ENCODE measurements at regions not wholly inside any gene's neighbourhood (a gene's known extent, or its start where the extent isn't known, plus 50 kb on each side); places are given as distances from the start of the nearest gene placed in this dataset.
"Not testable (repeated sequence)": the region's sequence is repeated elsewhere in the genome, so short reads cannot be mapped to it uniquely, and the experiment has no call there.

DNA sequence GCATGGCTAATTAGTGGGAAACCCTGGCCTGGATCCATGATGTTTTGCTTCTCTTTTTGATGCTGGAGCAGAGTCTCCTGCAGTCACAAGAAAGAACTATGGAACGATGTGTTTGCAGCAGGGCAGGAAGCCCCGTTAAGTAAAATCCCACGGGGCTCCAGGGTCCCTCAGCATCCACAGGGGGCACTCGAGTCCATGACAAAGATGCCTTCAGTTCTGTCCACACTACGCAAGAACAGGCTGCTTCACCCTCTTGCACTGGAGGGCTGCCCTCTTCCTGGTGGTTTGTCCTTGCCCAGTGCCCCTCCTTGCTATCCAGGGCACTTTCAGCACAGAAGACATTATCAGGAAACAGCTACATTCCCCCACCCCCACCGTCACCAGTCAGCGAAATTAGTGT is 196.9 kb downstream of the POTED start:
- not testable (repeated sequence) for DNase-seq

- not testable (repeated sequence) for DNase-seq
Observed at GRCh38 chr21:13802757-13803156, 193.2 kb downstream of the POTED start.

Measured in inflammatory macrophage (primary cell).